Hematopoietic multipotent progenitor cell treated with erythropoietin and hydrocortisone succinate and interleukin-3 and kit ligand, for 15 days (in vitro differentiated cells): ENCODE measurements at regions not wholly inside any gene's neighbourhood (a gene's known extent, or its start where the extent isn't known, plus 50 kb on each side); places are given as distances from the start of the nearest gene placed in this dataset.
A peak's percentile ranks its signal among the peaks of the same experiment; 100 is the strongest.
"Not testable (repeated sequence)": the region's sequence is repeated elsewhere in the genome, so short reads cannot be mapped to it uniquely, and the experiment has no call there.

Experiments used
- DNase-seq: peaks from one replicate; pipeline ENCODE4 v3.0.0-alpha.2; 2015; ENCODE audit warnings: low spot score

DNA sequence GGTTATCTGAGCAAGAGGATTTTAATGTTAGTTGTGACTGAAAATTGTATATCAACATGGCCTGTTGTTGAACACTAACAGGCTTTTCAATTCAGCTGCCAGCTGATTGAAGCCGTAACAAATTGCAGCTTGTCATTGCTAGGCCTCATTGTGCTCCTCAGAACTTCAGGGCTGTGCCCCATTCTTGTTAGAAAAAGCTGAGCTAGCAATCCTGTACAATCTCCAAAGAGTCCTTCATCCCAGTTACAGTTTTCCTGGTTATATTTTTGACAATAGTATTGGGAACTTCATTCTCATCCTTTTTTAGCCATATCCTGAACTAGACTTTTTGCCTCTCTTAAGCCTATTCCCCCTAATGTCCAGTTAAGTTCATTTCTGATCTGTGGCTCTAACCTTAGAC is 564.1 kb upstream of the ATXN7L3B start:
- no peak for DNase-seq

DNA sequence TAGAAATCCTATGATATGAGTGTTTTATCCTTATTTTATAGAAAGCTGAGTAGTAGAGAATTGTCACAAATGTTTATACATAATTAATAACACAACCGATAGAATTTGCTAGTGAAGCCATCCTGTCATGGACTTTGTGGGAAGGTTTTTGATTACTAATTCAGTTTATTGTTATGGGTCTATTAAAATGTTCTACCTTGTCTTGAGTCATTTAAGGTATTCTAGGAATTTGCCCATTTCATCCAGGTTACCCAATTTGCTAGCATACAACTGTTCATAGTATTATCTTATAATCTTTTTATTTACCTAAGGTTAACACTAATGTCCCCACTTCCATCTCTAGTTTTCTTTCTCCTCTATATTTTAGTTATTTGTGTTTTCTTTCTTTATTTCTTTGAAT is 553.1 kb upstream of the ATXN7L3B start:
- DNase-seq, result no peak

DNA sequence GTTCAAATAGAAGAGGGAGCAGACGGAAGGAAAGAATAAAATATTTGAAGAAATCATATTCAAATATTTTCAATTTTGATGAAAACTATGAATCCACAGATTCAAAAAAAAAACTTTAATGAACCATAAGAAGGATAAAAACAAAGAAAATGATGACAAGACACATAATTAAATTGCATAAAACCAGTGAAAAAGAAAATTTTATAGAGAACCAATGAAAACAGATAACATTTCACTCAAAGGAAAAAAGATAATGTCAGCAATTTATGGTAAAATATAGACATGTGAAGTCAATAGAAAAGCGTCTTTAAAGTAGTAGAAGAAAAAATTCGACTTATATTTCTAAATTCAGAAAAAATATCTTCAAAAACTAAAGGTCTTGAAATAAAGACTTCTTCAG is 546.5 kb upstream of the ATXN7L3B start:
- DNase-seq, result no peak

DNA sequence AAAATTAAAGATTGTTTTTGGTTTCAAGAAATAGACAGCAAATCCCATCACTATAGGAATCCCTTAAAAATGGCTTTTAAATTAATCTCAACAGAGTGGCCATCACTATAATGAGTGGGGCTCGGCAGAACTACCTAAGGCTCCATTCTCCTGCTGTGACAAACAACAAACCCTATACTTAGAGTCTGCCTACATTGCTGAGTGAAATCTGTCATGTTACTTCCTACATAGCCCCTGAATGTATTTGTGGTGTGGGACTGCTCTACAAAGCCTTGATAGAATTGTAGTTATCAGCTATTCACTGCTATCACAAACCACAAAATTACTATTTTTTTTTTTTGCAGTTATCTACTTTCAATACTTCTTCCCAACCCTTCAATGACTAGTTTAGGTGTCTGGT is 538.7 kb upstream of the ATXN7L3B start:
- no peak for DNase-seq

DNA sequence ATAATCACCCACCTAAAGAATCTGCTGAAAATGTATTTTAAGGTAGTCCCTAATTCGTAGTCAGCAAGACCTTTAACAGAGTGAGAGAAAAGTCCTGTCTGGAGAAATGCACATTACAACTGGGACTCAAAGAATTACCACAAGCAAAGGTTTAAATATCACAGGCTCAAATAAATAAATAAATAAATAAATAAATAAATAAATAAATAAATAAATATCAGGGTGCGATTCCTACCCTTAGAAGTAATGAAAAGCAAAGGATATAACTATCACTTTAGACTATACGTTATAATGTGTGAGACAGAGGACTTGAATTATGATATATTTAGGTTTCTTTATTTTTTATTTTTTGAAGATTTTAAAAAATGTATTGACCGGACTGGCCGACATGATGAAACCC is 522.5 kb upstream of the ATXN7L3B start:
- DNase-seq, result no peak

DNA sequence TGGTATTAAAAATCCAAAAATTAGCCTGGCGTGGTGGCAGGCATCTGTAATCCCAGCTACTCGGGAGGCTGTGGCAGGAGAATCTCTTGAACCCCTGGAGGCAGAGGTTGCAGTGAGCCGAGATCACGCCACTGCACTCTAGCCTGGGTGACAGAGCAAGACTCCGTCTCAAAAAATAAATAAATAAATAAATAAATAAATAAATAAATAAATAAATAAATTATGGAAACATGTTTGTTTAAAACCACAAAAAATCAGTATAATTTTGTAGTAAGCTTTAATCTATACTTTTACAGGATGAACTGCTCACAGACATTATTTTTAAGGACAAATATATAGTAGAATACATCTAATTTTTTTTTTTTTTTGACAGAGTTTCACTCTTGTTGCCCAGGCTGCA is 521.3 kb upstream of the ATXN7L3B start:
- DNase-seq, result not testable (repeated sequence)

DNA sequence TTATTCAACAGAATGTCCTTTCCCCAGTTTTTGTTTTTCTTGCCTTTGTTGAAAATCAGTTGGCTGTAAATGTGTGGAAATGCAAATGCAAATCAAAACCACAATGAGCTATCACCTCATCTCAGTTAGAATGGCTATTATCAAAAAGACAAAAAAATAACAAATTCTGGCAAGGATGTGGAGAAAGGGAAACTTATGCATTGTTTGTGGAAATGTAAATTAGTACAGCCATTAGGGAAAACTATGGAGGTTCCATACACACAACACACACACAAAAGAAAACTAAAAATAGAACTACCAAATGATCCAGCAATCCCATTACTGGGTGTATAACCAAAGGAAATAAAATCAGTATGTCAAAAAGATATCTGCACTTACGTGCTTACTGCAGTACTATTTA is 518.8 kb upstream of the ATXN7L3B start:
- DNase-seq, result no peak

DNA sequence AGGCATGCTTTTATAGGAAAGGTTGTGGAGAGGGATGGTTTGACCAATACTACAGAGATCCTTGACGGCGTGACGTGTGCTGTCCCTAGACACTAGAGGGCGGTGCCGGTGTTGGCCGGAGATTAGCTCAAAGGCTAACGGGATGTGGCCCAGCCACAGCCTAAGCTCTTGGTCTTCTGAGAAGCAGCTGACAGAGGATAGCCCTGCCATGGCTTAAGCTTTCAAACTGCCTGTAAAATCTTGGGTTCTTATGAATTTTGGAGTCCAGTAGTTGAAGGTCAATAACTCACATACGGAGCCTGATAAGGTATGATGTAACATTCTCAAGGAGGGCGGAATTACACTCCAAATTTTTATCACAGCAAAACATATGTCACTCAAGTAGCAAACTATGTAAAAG is 515.7 kb upstream of the ATXN7L3B start:
- DNase-seq, result peak; percentile 46

DNA sequence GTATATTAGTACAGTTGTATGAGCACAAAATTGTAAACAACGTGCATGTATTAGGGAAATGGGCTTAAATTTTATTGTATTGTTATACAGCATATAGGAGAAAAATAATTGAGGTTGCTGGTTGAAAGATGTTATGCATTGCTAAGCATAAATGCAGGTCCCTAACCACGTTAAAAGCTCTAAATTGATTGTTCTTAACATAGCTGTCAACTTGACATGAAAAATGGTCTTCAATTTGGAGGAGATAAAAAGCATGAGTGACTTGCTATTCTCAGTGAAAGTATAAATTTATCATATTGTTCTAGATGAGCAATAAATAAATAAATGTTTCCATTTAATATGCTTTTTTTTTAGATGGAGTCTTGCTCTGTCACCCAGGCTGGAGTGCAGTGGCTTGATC is 506.6 kb upstream of the ATXN7L3B start:
- no peak for DNase-seq

DNA sequence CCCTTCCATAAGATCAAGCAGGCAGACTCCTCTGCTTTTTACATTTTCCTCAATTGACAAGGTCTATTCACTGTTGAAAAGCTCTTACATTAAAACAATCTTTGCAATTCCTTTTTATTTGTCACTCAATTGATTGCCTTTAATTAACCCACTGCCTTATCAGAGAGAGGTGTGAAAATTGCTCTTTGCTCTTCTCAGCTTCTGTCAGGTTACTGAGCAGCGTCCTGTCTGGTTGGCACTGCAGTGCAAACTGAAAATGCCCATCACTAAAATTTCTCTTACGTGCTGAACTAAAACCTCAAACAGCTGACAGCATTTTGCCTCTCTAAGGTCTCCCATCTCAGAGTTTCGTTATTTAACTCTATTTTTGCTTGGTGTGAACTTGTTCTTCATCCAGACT is 504.1 kb upstream of the ATXN7L3B start:
- no peak for DNase-seq

DNA sequence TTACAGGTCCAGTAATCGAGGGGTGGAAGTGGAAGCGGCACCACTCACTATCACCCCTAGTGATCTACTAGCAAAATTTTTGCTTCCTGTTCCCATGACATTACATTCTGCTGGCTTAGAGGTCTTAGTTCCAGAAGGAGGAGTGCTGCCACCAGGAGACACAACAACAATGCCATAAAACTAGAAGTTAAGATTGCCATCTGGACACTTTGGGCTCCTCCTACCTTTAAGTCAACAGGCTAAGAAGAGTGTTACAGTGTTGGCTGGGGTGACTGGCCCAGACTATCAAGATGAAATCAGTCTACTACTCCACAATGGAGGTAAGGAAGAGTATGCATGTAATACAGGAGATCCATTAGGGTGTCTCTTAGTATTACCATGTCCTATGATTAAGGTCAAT is 498.5 kb upstream of the ATXN7L3B start:
- not testable (repeated sequence) for DNase-seq

DNA sequence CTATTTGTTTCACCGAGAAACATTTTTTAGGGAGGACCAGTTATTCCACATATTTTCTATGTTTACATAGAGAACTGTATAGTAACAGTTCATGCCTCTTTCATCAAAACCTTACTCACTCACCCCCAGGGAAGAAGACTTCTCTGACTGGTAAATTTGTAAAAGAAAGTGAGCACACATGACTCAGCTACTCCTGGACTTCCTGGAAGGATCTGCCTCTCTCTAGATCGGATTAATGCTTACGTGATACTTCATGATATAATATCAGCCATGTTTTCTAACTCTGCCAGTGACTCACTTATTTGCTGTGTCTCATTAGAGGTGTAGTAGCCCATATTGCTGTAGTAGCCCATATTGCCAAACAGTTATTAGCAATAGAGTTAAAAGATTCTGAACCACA is 494.3 kb upstream of the ATXN7L3B start:
- no peak for DNase-seq

DNA sequence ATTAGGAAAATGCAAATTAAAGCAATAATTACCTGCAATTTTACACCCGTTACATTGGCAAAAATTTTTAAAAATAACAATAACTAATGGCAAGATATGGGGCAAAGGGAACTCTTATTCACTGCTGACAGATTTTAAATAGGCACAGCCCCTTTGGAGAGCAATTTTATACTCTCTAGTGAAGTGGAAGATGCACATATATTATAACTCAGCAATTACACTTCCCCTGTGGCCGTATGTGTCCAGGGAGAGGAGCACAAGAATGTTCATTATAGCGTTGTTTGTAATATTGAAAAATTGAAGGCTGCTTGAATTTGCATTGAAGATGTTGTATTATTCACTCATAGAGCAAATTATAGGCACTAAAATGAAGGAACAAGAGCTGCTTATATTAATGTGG is 488.3 kb upstream of the ATXN7L3B start:
- no peak for DNase-seq

DNA sequence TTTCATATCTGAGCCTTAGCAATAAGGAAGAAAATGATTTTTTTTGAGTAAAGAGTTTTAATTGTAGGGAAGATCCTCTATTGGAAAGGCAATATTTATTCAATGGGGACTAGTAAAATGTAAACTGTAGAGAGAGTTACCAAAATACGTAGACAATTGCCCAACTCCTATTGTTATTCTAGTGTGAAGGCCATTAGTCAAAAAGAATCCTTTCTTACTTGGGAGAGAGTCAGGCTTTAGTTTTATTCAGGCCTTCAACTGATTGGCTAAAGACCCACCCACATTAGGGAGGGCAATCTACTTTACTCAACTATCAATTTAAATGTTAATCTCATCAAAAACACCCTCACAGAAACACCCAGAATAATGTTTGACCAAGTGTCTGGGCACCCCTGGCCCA is 485.8 kb upstream of the ATXN7L3B start:
- DNase-seq, result no peak

DNA sequence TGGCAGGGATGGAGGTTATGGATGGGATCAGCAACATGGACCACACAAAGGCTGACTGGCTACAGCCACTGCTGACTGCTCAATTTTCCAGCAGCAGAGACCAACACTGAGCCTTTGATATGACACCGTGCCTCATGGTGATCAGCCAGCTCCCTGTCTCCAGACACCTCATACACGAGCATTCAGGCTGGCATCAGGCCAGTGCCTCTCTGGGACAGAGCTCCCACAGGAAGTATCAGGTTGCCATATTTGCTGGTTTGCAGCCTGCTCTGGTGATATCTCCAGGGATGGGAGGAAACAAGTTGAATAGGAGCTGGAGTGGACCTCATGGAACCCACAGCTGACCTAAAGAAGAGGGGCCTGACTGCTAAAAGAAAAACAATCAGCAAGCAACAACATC is 471.2 kb upstream of the ATXN7L3B start:
- DNase-seq, result no peak

DNA sequence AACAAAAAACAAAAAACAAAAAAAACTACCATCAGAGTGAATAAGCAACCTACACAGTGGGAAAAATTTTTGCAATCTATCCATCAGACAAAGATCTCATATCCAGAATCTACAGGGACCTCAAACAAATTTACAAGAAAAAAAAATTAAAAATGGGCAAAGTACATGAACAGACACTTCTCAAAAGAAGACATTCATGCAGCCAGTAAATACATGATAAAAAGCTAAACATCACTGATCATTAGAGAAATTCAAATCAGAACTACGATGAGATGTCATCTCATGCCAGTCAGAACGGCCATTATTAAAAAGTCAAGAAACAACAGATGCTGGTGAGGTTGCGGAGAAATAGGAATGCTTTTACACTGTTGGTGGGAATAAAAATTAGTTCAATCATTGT is 466.5 kb upstream of the ATXN7L3B start:
- no peak for DNase-seq

DNA sequence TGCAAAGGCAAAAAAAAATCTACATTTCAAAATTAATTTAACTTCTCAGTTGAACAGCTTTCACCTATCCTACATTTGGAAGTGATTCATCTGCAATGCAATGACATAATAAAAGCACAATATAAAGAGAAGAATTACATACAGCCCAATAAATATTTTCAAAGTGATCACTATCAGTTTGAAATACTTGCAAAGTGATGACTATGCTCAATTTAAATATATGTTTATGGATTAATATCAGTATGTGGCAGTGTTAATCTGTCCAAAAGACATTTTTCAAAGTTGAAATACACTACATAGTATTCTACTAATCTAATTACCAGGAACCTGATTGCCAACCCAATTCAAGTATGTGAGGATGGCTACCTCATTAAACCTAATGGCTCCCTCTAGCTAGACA is 460.7 kb upstream of the ATXN7L3B start:
- DNase-seq, result no peak

DNA sequence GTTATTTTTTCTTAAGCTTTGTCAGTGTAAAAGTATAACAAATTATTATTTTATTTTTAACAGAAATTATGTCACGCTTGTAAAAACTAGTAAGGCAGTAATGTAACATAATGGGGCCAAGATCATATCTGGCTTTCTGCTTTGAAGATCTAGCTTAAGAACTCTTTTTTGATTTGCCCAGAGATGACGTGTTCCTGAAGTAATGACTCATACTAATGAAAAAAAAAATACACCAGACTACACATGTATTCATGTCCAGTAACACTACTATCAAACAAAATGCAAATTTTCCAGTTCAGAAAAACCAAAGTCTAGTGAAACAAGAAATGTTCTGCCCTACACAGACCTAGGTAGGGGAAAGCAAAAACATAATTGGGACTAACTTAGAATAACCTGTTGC is 432.2 kb upstream of the ATXN7L3B start:
- no peak for DNase-seq

DNA sequence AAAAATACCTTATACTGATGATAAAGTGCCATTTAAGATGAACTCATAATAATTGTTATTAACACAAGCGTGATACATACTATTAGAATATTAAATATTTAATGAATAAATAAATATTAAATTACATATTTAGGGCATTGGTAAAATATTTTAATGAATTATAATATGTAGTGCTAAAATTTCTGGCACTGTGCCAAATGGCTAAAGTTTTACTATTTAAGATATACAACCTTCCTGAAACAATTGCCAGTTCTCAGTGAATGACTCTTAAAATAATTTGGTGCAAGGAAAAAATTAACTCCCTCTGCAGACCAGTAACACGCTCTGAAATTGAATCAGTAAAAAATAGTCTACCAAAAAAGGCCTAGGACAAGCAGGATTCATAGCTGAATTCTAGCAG is 428.9 kb upstream of the ATXN7L3B start:
- no peak for DNase-seq

DNA sequence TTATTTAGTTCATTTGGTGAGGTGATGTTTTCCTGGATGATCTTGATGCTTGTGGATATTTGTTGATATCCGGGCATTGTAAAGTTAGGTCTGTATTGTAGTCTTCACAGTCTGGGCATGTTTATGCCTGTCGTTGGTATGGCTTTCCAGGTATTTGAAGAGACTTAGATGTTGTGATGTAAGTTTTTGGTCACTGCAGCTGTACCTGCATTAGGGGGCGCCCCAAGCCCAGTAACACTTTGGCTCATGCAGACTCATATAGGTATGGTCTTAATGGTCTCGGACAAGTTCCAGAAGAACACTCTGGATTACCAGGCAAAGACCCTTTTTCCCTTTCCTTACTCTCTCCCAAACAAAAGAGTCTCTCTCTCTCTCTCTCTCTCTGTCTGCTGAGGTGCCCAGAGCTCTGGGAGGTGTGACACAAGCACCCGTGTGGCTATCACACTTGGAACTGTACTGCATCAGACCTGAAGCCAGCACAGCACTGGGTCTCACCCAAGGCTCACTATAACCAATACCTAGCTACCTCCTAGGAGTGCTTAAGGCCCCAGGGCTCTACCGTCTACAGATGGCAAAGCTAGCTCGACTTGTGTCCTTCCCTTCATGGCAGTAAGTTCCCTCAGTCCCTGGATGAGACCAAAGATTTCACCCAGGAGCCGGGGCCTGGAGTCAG is 425.8 kb upstream of the ATXN7L3B start:
- DNase-seq, result no peak

DNA sequence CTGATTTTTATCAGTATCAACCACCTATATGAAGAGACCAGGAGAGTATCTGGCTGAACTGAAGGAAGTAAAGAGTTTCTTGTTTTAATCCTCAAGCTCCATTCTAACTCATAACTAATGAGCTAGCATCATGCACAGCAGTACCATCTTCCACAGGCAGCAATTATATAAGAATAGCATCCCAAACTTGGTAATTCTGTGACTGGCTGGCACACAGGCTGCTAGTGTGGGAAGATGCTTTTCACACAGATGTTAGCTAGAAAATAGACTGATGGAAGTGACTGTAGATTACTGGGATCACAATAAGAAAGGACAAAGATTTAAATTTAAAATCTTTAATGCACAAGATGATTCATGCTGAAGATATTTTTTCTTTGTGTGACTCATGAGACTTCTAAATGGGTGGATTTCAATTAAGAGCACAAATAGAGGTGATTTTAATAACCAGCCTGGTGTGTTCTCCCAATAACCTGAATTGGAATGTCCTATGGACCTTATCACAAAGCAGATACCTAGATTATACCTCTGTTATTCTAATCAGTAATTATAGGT is 417.7 kb upstream of the ATXN7L3B start:
- no peak for DNase-seq

DNA sequence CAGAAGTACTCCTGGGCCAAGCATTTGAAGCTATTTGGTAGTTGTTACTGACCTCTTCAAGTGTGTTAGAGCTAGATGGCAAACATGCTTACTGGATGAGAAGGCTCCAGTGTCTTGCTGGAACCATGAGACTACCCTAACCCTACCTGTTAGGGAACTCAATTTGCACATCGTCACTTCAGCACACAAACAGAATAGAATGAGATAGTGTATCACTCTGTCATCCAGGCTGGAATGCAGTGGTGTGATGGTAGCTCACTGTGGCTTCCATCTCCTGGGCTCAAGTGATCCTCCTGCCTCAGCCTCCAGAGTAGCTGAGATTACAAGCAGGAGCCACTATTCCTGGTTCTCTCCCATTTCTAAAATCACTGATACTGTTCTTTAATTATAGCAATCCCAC is 417.0 kb upstream of the ATXN7L3B start:
- no peak for DNase-seq

DNA sequence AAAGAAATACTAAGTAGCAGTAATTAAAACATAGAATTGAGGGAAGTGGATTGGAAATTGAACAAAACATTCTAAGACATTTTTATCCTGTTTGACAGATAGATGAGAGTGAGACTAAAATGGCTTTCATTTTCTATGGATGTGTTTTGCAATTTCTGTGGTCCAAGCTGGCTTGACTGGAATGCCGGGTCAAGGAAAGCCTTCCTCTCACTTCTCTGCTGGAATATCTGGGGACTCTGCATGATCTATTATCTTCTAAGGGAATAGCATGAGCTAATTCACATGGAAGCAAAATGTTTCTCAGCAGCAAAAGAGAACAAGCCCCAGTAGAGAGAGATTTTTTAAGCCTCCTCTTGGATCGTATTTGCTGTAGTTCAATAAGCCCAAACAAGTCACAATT is 407.9 kb upstream of the ATXN7L3B start:
- no peak for DNase-seq

DNA sequence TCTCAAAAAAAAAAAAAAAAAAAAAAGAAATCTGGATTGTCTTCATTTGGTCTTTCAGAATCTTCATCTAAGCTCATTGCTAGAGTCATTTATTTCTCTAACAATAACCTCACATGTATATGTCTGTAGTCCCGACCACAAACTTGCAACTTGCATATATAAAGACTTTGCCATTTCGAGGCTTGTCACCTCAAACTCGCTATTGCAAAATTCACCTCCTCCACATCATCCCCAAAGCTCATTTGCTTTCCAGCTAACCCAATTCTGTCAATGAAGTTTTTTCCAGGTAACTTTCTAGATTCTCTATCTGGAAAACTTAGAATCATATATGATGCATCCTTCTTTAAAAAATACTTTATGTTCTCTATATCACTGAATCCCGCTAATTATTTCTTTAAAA is 393.2 kb upstream of the ATXN7L3B start:
- no peak for DNase-seq

DNA sequence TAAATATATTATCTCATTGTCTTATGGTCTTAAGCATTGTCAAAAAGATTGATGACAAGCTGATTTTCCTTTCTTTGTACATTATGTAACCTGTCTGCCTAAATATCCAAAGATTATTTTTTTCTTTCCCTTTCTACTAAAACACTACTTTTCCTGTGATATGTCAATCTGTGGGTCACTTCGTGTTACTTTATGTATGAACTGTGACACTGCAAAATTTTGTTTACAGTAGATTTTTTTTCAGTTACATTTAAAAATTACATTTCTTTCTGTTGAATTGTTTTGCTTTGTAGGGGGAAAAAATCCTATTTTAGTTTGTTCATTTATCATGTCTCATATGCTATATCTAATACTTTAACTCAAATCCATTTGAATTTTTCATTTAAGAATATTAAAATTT is 392.3 kb upstream of the ATXN7L3B start:
- DNase-seq, result no peak
